SKM-1 (cell line): ENCODE measurements at regions not wholly inside any gene's neighbourhood (a gene's known extent, or its start where the extent isn't known, plus 50 kb on each side); places are given as distances from the start of the nearest gene placed in this dataset.
"Not testable (repeated sequence)": the region's sequence is repeated elsewhere in the genome, so short reads cannot be mapped to it uniquely, and the experiment has no call there.

ENCODE experiments used
- DNase-seq: peaks from one replicate; lab custom pipeline; 2025; ENCODE audit not compliant: unreplicated experiment; lab: John Stamatoyannopoulos, UW

- no peak for DNase-seq
Measured at GRCh38 chr18:77373730-77374445, 124.2 kb downstream of the GALR1 start.

DNA sequence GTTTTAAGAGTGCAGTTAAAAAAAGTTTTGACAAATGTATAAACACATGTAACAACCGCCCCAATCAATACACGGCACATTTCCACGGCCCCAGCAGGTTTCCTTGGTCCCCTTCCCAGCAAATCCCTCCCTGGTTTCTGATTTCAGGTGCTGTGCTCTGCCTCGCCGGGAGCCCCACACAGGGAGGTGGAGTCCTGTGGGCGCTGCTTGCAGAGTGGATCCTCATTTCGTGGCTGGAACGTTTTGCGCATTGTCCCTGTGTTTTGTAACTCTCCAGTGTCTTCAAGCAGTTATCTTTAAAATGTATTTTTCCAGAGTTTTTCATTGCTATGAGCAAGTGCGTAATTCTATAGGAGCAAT lies 124.8 kb downstream of the GALR1 start:
- no peak for DNase-seq

GRCh38 chr18:77376043-77376732 lies 126.5 kb downstream of the GALR1 start:
- DNase-seq, result no peak

DNA sequence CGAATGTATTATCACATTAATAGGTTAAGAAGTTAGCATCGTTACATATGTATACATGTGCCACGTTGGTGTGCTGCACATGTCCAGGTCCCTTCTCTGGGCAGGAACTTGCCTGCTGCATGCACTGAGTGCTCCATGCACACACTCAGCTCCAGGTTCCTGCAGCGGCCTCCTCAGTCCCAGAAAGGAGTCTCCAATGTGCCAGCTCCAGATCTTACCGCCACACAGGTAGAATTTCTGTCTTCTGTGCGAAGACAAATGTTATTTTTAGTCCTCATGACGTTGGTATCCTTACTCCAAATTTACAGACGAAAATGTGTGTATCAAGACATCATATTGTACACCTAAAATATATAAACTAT lies 127.1 kb downstream of the GALR1 start:
- no peak for DNase-seq

- no peak for DNase-seq
Measured at GRCh38 chr18:77377813-77378212, 128.2 kb downstream of the GALR1 start.

DNA sequence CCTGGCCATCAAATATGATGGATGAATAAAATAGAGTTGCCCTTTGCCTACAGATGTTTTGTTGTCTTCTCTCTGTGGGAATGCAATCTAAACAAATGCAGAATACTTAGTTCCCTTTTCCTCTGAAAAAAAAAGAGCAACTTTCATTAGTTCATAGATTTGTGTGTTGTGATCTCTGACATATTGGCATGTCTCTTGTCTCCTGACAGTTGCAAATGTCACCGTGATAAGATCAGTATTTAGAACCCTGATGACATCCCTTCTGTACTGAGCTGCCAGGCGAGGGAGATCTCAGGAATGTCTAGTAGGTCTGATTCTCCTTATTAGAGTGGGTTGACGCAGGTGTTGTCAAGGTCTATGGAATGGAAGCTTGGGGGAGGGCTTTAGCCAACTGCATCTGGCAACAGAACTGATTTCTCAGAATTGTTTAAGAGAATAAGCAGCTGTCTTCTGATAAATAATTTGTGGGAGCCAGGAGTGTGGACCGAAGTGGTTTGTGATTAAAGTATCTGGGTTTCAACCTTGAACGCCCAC lies 130.4 kb downstream of the GALR1 start:
- no peak for DNase-seq

DNA sequence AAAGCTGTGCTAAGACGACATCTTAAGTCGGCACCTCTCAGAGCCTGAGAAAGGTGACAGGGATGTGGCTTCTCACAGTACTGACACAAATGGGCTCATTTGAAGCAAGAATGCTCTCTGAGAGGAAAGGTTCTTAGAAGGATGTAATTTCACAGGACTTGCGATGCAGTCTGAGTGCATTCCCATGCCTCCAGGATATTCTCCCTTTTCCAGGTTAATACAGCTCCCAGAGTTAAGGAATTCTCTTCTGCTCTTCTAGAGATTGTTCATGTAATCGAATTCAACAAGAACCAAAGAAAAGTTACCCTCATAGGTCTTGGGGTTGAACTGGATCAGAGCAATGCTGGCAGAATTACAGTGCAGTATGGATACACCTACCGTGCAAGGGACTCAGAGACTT lies 131.0 kb downstream of the GALR1 start:
- DNase-seq, result no peak

- no peak for DNase-seq
Measured at GRCh38 chr18:77392321-77392720, 142.7 kb downstream of the GALR1 start.

DNA sequence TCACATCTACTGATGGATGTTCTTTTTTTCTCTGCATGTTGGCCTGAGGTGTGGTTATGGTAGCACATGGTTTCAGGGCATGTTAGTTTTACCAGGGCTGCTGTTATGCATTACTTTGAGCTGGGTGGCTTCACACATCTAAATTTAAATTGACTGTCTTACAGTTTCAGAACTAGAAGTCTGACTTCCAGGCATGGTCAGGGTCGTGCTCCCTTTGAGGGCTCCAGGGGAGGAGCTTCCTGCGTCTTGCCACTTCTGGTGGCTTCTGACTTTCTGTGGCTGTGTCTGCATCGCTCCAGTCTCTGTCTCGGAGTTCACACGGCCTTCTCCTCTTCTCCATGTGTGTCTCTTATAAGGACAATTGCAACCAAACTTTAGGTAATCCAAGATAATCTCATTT lies 143.9 kb downstream of the GALR1 start:
- no peak for DNase-seq

GRCh38 chr18:77395953-77396352 lies 146.3 kb downstream of the GALR1 start:
- no peak for DNase-seq

GRCh38 chr18:77397056-77397455 lies 147.4 kb downstream of the GALR1 start:
- DNase-seq, result no peak

GRCh38 chr18:77397617-77398016 lies 148.0 kb downstream of the GALR1 start:
- DNase-seq, result no peak

DNA sequence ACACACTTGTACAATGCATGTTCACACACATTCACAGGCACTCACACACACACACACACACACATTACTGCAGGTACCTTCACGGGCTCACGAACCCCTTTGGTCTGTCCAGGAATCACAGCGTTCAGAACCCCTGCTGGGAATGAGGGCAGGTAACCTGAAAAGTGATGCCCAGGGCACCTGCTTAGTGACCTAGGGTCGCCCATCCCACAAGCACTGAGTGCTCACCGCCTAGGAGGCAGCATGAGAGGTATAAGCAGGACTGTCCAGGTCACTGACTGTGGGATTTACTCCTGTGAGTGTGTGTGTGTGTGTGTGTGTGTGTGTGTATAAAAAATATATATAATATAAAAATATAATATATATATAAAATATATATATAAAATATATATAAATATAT lies 150.9 kb downstream of the GALR1 start:
- DNase-seq, result no peak

DNA sequence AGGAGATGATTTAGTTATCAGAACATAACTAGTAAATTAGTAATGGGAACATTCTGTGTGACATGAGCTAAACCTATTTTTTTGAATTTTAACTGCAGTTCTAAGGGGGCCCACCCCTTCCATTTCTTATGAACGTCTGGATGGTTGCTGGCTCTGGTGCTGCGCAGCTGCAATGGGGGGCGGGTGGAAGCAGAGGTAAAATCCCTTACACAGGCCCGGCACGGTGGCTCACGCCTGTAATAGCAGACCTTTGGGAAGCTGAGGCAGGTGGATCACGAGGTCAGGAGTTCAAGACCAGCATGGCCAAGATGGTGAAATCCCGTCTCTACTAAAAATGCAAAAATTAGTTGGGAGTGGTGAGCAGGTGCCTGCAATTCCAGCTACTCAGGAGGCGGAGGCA lies 151.5 kb downstream of the GALR1 start:
- DNase-seq, result no peak

- no peak for DNase-seq
Measured at GRCh38 chr18:77403969-77404535, 154.4 kb downstream of the GALR1 start.

DNA sequence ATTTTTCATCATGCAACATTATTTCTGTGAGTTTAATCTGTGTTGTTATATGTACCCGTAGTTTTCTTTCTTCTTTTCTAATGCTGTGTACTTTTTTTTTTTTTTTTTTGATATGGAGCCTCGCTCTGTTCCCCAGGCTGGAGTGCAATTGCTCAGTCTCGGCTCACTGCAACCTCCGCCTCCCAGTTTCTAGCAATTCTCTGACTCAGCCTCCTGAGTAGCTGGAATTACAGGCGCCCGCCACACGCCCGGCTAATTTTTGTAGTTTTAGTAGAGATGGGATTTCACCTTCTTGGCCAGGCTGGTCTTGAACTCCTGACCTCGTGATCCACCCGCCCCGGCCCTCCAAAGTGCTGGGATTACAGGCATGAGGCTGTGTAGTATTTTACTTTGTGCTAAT lies 155.4 kb downstream of the GALR1 start:
- DNase-seq, result no peak

DNA sequence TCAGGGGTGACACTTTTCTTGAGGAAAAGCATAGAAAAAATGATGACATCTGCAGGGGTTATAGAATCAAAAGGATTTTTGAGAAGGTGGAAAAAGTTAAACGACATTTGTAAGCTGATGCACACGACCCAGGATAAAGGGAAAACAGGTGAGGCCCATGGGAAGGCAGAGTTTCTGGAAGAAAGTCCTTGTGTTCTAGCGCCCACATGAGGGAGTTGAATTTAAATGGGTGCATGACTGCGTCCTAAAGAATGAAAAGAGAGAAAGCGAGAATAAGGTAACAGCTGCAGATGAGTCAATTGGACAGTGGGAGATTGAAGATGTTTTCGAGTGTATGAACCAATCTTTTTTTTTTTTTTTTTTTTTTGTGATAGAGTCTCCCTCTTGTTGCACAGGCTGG lies 158.1 kb downstream of the GALR1 start:
- no peak for DNase-seq

- DNase-seq, result not testable (repeated sequence)
Measured at GRCh38 chr18:77421546-77421945, 171.9 kb downstream of the GALR1 start.

GRCh38 chr18:77422974-77423867 lies 173.6 kb downstream of the GALR1 start:
- no peak for DNase-seq

DNA sequence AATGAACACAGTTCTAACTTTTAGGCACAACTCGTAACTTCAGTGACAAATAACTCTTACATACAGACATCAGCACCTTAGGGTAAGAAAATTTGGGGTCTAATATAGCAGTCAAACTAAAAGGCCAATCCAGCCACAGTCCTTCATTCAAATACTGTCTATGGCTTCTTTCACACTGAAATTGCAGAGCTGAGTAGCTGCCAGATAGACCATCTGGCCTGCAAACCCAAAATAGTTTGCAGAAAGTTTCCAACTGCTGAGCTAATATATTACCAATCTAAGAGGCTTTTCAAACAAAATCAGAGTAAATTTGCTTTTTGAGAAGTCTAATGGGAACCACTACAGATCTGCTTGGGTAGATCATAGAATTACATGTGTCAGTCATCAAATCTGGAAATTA lies 183.4 kb downstream of the GALR1 start:
- DNase-seq, result no peak

DNA sequence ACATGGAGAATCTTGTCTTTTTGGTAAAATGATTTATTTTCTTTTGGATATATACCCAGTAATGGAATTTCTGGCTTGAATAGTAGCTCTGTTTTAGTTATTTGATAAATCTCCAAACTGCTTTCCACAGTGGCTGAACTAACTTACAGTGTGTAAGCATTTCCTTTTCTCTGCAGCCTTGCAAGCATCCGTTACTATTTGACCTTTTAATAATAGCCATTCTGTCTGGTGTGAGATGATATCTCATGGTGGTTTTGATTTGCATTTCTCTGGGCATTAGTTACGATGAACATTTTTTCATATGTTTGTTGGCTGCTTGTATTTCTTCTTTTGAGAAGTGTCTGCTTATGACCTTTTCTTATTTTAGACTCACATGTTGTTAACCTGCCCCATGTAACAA lies 190.2 kb downstream of the GALR1 start:
- DNase-seq, result no peak
